SK-N-MC (cell line): ENCODE measurements at regions not wholly inside any gene's neighbourhood (a gene's known extent, or its start where the extent isn't known, plus 50 kb on each side); places are given as distances from the start of the nearest gene placed in this dataset.

Experiments used
- DNase-seq: peaks from one replicate; pipeline ENCODE4 v3.0.0-alpha.2; 2011; ENCODE audit warnings: low read depth, low spot score
- H3K27ac ChIP-seq: fragments of 200-600 bp; sonication (generic); 2 replicates; pipeline ENCODE4 v1.5.1; 2016; ENCODE audit warnings: mixed run types
- H3K36me3 ChIP-seq: fragments of 200-600 bp; sonication (generic); 2 replicates; pipeline ENCODE4 v1.6.1; 2017; ENCODE audit warnings: antibody characterized with exemption, low read length, mixed read lengths; ENCODE audit not compliant: insufficient read depth
- H3K4me3 ChIP-seq: fragments of 200-600 bp; sonication (generic); 2 replicates; pipeline ENCODE4 v1.5.1; 2016
- H3K9ac ChIP-seq: fragments of 200-600 bp; sonication (generic); 2 replicates; pipeline ENCODE4 v1.8.0; 2017; ENCODE audit warnings: mixed run types, mixed read lengths; ENCODE audit not compliant: insufficient read length
- H3K9me3 ChIP-seq: fragments of 200-600 bp; sonication (generic); 2 replicates; pipeline ENCODE4 v1.6.1; 2017; ENCODE audit warnings: low read depth, mild to moderate bottlenecking, antibody characterized with exemption, low read length, moderate library complexity, mixed read lengths
- EZH2 ChIP-seq: fragments of 200-600 bp; sonication (generic); IDR thresholded peaks from one replicate; pipeline ENCODE4 v1.6.1; 2017; ENCODE audit warnings: antibody characterized with exemption
- FOXP2 ChIP-seq: optimal IDR thresholded peaks from 2 replicates; pipeline ENCODE3; 2011; ENCODE audit warnings: mild to moderate bottlenecking, moderate library complexity; ENCODE audit not compliant: insufficient read depth; ENCODE audit errors: extremely low read length, control extremely low read depth
- POLR2AphosphoS5 ChIP-seq: IDR thresholded peaks from 2 replicates; pipeline ENCODE4 v1.6.1; 2012; ENCODE audit warnings: mild to moderate bottlenecking, low read depth, low read length, borderline replicate concordance

DNA sequence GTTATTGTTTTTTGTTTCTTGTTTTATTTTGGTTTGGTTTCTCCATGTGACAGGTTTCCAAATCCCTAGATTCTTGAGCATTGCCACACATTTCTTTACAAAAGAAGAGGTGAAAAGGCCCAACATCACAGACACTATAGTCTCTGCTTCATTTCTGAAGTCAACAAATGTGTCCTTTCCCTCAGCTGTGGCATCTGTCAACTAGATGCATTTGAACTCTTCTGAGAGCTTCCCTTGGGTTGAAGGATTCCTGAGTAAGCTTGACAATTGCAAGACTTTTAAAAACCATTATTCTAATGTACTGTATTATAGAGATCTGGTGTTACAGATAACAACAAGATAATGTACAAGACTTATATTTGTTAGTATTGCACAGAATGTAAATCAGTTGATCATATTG is 703.3 kb upstream of the PKDCC start:
- Histone ChIP-seq H3K4me3 (no peak overlapping the region), H3K27ac (no peak overlapping the region), H3K9ac (no peak overlapping the region), H3K9me3 (no peaks in the 10 kb centered on the region), H3K36me3 (no peaks in the 10 kb centered on the region)
- TF ChIP-seq EZH2 (no peak), POLR2AphosphoS5 (no peak), FOXP2 (no peak)
- no peak for DNase-seq

DNA sequence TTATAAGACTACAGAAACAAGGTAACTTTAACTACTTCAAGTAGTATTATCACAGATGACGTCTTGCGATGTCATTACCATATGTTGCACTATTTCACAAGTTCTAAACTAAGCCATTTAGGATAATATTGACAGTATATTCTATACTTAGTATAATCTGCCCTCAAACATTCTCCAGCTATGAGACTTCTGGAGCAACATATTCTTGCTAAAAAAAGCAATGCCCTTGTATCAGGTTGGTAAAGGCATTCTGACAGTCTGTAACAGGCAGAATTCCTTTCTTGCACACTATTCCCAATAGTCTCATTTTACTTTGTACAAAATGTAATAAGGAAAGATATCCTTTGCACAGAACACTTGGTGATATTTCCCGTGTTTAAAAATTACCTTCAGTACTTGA is 694.8 kb upstream of the PKDCC start:
- Histone ChIP-seq H3K27ac (no peak overlapping the region), H3K9me3 (no peaks in the 10 kb centered on the region), H3K9ac (no peak overlapping the region), H3K4me3 (no peak overlapping the region), H3K36me3 (no peaks in the 10 kb centered on the region)
- TF ChIP-seq POLR2AphosphoS5 (no peak), EZH2 (no peak), FOXP2 (no peak)
- DNase-seq, result no peak

DNA sequence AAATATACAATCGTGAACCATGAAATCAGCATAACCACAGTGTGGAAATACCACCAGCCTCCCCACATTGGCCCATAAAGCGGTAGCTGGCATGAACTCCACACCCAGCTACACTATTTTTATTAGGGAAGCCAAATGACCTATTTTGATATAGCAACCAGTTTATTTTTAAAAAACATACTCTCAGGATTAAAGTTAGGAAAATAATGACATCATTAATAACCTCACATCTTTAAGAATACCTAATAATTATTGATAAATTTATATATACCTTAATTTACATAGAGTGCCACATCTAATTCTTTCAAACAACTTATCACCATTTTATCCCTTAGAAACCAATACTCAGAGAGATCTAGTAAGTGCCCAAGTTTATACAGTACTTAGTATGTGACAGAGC is 692.0 kb upstream of the PKDCC start:
- TF ChIP-seq FOXP2 (no peak), POLR2AphosphoS5 (no peak), EZH2 (no peak)
- H3K27ac ChIP-seq, result no peak overlapping the region
- no peak for DNase-seq
- H3K9me3 ChIP-seq, result no peaks in the 10 kb centered on the region
- no peaks in the 10 kb centered on the region for H3K36me3 ChIP-seq
- H3K4me3 ChIP-seq, result no peak overlapping the region
- H3K9ac ChIP-seq, result no peak overlapping the region

DNA sequence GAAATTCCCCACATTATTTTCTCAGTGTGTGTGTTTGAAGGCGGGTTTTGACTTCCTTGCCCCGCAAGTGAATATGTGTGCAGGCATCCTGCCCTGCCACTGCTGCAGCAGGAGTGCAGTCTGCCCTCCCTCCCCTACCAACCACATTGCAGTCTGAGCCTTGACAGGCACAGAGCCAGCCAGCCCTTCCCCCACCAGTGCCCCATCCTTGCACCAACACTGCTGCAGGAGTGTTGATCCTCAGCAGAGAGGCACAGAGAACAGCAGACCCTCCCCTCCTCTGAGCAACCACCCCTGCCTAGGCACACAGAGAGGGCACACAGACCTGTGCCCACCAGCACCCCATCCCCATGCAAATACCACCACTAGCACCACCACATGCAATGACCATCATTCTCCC is 683.0 kb upstream of the PKDCC start:
- no peak for TF ChIP-seq EZH2
- no peak for TF ChIP-seq POLR2AphosphoS5
- no peak for TF ChIP-seq FOXP2
- Histone ChIP-seq H3K36me3 (no peaks in the 10 kb centered on the region), H3K9me3 (no peaks in the 10 kb centered on the region), H3K9ac (no peak overlapping the region), H3K27ac (no peak overlapping the region), H3K4me3 (no peak overlapping the region)
- no peak for DNase-seq

DNA sequence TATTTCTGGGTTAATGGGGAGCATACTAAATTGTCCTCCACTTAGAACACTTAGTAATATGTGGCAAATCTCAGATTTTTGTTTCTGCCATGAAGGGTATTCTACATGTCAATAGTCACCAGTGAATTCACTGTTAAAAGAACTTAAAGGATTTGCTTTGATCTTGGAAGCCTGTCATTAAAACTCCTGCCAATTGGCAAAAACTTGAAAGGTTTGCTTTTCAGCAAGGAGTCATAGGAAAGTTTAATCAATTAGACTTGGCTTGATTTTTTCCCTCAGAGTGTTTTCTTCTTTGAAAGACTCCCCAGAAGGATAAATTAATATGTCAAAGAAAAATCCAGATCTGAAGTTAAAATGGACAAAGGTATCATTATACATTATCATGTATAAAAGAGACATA is 671.9 kb upstream of the PKDCC start:
- no peak for TF ChIP-seq EZH2
- no peak for TF ChIP-seq POLR2AphosphoS5
- TF ChIP-seq FOXP2, result no peak
- H3K27ac ChIP-seq, result no peak overlapping the region

DNA sequence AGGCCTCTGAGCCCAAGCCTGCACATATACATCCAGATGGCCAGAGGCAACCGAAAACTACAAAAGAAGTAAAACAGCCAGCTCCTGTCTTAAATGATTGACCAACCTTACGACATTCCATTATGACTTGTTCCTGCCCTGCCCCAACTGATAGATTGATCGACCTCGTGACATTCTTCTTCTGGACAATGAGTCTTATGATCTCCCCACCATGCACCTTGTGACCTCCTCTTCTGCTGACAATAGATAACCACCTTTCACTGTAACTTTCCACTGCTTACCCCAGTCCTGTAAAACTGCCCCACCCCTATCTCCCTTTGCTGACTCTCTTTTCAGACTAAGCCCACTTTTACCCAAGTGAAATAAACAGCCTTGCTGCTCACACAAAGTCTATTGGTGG is 670.0 kb upstream of the PKDCC start:
- H3K36me3 ChIP-seq, result no peaks in the 10 kb centered on the region
- H3K9ac ChIP-seq, result no peak overlapping the region
- H3K9me3 ChIP-seq, result no peaks in the 10 kb centered on the region
- TF ChIP-seq EZH2, result no peak
- TF ChIP-seq POLR2AphosphoS5, result no peak
- TF ChIP-seq FOXP2, result no peak
- H3K4me3 ChIP-seq, result no peak overlapping the region
- H3K27ac ChIP-seq, result no peak overlapping the region
- DNase-seq, result no peak

More for the DNA sequence above, 671.9 kb upstream of the PKDCC start:
- Histone ChIP-seq H3K9me3 (no peaks in the 10 kb centered on the region), H3K4me3 (no peak overlapping the region), H3K9ac (no peak overlapping the region), H3K36me3 (no peaks in the 10 kb centered on the region)
- DNase-seq, result no peak

DNA sequence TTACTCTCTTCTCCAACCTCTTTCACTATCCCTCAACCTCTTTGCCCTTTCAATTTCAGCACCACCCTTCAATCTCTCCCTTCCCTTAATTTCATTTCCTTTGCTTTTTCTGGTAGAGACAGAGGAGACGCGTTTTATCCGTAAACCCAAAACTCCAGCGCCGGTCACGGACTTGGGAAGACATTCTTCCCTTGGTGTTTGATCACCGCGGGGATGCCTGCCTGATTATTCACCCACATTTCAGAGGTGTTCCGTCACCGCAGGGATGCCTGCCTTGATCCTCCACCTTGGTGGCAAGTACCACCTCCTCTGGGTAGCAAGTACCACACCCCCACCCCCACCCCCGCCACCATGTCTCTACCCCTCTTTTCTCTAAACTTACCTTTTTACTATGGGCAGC is 669.4 kb upstream of the PKDCC start:
- Histone ChIP-seq H3K36me3 (no peaks in the 10 kb centered on the region), H3K27ac (no peak overlapping the region), H3K4me3 (no peak overlapping the region), H3K9ac (no peak overlapping the region), H3K9me3 (no peaks in the 10 kb centered on the region)
- no peak for TF ChIP-seq EZH2
- no peak for TF ChIP-seq POLR2AphosphoS5
- no peak for TF ChIP-seq FOXP2
- DNase-seq, result no peak

DNA sequence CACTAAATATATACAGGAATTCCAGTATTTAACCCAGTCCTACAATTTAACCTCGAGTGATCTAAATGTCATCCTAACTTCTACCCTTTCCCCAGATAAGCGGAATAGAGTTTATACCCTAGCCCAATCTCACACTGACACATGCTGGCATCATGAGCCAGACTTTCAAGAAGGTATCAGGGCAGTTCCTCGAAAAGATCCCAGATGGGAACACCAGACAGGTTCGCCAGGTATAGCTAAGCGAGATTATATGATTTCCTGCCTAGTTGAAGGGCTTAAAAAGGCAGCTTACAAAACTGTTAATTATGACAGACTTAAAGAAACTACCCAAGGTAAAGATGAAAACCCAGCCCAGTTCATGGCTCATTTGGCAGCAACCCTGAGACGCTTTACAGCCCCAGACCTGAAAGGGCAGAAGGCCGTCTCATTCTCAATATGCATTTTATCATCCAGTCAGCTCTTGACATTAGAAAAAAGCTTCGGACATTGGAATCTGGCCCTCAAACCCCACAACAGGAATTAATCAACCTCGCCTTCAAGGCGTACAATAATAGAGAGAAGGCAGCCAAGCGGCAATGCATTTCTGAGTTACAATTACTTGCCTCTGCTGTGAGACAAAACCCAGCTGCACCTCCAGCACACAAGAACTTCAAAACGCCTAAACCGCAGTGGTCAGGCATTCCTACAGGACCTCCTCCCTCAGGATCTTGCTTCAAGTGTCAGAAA is 668.2 kb upstream of the PKDCC start:
- TF ChIP-seq EZH2, result no peak
- no peak for TF ChIP-seq POLR2AphosphoS5
- no peak for TF ChIP-seq FOXP2
- Histone ChIP-seq H3K9ac (no peak overlapping the region), H3K9me3 (no peaks in the 10 kb centered on the region), H3K27ac (no peak overlapping the region), H3K36me3 (no peaks in the 10 kb centered on the region), H3K4me3 (no peak overlapping the region)
- no peak for DNase-seq

DNA sequence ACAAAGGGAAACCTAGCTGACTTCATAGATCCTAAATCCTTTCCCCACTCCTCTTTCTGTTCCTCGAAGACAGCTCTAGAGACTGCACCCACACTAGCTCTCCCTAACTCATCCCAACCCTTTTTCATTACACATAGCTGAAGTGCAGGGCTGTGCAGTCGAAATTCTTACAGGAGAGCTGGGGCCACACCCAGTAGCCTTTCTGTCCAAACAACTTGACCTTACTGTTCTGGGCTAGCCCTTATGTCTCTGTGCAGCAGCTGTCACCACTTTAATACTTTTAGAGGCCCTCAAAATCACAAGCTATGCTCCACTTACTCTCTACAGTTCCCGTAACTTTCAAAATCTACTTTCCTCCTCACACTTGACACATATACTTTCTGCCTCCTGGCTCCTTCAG is 666.1 kb upstream of the PKDCC start:
- H3K36me3 ChIP-seq, result no peaks in the 10 kb centered on the region
- H3K9me3 ChIP-seq, result no peaks in the 10 kb centered on the region
- no peak overlapping the region for H3K9ac ChIP-seq
- no peak for DNase-seq
- TF ChIP-seq POLR2AphosphoS5, result no peak
- TF ChIP-seq FOXP2, result no peak
- no peak for TF ChIP-seq EZH2
- H3K27ac ChIP-seq, result no peak overlapping the region
- H3K4me3 ChIP-seq, result no peak overlapping the region
